EH (cell line): ENCODE measurements at regions not wholly inside any gene's neighbourhood (a gene's known extent, or its start where the extent isn't known, plus 50 kb on each side); places are given as distances from the start of the nearest gene placed in this dataset.
"Not testable (repeated sequence)": the region's sequence is repeated elsewhere in the genome, so short reads cannot be mapped to it uniquely, and the experiment has no call there.

Experiments
- DNase-seq: peaks from one replicate; pipeline ENCODE4 v3.0.0-alpha.2; 2015; ENCODE audit warnings: low read depth

- no peak for DNase-seq
These were observed 54.9 kb upstream of the ZBTB18 start for GRCh38 chr1:243996223-243996622.

DNA sequence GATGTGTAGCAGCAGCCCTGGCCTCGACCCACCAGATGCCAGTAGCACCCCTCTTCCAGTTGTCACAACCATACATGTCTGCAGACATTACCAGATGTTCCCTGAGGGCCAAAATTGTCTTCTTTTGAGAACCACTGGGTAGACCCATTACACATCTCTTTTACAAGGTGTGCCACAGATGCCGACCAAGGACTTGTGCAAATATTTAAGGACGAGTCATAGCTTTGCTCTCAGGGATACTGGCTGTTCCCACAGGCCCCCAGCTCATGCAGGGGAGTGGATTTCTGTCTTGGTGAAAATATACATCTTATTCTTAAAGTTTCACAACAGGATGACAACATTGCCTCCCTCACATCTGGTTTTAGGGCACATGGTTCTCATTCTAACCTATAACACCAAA lies 59.4 kb upstream of the ZBTB18 start:
- DNase-seq, result no peak

GRCh38 chr1:243984788-243985187 lies 66.3 kb upstream of the ZBTB18 start:
- no peak for DNase-seq

- no peak for DNase-seq
These were observed 68.5 kb upstream of the ZBTB18 start for GRCh38 chr1:243982447-243983018.

GRCh38 chr1:243980471-243980870 lies 70.6 kb upstream of the ZBTB18 start:
- DNase-seq, result no peak

DNA sequence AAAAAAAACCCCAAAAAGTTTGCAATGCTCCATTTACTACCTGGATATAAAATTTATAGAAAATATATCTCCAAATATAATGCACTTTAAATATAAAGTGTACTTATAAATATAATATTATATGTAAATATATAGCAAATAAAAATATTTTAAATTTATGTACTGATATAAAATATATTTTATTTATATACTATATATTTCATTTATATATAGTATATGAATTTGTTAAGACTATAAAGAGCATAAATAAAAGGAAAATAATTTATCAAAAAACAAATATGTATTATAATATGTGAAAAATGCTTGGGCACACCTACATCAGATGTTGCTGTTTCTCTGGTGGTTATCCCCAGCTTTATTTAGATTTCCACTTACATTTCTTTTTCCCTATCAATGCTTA lies 71.0 kb upstream of the ZBTB18 start:
- no peak for DNase-seq

GRCh38 chr1:243979396-243979795 lies 71.7 kb upstream of the ZBTB18 start:
- no peak for DNase-seq

- peak; percentile 60 for DNase-seq
These were observed 74.0 kb upstream of the ZBTB18 start for GRCh38 chr1:243977094-243977493.

DNA sequence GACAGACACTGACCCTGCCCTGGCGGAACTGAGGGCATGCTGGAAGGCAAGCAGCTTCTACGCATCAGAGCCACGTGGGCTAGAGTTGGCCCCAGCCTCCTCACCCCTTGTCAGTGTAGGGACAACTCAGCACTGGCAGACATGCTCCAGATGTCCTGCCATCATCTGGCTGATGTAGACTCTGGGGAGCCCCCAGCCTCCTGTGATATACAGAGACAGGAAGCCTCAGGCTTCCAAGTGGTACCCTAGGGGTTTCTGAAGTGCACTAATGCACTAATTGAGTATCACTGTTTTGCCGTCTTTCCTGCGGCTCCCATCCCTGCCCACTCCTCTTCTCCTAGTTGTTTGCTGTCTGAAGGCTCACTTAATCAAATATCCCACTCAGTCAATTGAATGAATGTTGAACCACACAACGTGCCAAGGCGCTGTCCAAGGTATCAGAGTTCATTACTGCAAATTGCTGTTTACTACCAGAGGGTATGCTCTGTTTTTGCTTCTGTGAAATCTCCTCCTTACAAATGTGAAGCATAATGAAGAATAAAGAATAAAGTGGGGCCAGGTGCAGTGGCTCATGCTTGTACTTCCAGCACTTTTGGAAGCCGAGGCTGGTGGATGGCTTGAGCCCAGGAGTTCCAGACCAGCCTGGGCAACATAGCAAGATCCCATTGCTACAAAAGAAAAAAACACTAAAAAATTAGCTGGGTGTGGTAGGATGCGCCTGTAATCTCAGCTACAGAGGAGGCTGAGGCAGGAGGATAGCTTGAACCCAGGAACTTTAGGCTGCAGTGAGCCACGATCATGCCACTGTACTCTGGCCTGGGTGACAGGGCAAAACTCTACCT lies 76.4 kb upstream of the ZBTB18 start:
- peak; percentile 60 for DNase-seq

DNA sequence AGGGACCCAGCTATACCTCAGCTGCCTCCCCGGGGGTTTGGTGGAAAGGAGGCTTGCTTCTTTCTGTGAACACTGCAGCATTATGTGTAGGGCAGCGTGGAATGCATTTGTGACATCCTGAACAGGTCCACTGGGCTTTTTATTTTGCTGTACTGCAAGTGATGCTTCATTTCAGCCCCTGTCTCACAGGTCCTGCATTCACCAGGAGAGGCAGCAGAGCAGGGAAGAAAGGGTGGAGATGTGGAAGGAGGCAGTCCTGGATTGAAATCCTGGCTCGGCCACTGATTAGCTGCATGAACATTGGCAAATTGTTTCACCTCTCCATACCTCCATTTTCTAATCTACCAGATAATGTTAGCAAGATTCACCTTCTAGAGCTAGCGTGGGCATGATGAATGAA lies 77.9 kb upstream of the ZBTB18 start:
- DNase-seq, result no peak

DNA sequence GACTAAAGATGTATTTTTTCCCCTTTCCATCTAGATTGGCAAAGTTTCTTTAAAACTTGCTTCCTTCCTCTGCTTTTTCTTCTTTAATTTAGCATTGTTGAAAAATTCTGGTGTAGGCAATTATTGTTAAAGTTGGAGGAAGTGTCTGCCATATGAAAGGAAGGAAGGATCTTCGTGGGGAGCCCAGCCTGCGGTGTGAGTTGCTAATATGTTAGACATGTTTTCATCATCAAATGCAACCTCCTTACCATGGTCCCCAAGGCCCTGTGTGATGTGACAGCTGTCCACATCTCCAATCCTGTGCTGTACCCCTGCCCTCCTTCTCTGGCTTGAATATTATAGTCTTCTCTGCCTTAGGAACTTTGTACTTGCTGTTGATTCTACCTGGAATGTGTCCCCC lies 81.0 kb upstream of the ZBTB18 start:
- no peak for DNase-seq

- peak; percentile 73 for DNase-seq
These were observed 82.7 kb upstream of the ZBTB18 start for GRCh38 chr1:243968413-243968812.

DNA sequence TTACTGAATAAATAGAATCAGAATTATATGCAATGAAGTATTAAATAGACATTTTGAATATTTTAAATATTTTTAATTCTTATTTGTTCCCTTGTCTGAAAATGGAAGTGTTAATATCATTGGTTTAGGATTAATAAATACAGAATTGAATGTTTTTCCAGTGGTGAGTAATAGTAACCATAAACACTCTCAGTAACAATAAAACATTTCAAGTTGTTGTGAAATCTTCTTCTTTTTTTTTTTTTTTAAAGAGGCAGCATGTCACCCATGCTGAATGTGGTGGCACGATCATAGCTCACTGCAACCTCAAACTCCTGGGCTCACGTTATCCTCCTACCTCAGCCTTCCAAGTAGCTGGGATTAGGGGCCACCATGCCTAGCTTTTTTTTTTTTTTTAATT lies 86.2 kb upstream of the ZBTB18 start:
- DNase-seq, result peak; percentile 15

GRCh38 chr1:243963571-243963970 lies 87.5 kb upstream of the ZBTB18 start:
- DNase-seq, result no peak

DNA sequence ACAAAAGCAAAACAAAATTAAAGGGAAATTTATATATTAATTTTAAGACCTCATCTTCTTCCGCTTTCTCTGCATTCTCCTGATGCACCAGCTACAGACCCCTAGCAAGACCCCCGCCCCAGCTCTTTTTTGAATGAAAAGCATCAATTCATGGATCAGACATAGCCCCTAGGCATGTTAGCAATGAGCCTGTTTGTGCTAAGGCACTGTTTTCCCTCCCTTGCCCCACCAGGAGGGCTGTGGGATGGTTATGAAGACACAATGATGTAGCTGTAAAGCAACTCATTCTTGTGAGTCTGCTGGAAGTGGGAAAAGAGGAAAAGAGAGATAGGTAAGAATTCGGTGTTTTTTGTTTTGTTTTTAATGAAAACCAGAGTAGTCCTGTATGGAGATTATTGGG lies 88.5 kb upstream of the ZBTB18 start:
- DNase-seq, result no peak

DNA sequence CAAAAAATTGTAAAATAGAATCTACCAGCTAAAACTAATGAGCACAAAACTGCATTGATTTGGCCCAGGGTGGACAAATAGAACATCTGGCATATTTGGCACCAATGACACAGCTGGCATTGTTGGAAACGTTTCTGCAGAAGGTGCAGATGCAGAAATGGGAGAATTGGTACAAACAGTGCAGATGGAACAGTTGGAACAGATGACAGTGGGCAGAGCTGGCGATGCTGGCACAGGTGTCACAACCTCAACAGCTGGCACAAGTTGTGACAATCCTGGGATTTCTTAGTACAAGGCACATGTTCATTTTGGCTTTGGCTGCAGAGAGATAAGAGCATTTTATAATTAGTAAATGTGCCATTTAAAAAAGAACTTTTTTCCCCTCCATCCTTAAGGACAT lies 91.1 kb upstream of the ZBTB18 start:
- DNase-seq, result no peak

DNA sequence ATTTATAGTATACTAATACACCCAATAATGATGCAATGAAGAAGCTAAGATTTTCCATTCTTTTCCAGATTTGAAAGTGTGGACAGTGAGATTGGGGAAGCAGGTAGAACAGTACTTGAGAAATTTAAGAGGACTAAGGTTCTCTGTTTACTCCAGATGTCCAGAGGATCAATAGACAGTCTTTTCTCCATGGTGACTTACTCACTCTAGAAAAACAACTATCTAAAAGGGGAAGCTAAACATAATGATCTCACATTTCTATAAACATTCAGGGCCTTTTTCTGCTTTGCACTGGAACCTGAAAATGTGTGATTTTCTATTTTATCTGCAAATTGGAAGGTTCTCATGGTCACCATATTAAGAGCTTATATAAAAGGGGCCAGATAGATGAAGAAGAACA lies 93.9 kb upstream of the ZBTB18 start:
- no peak for DNase-seq

- peak; percentile 67 for DNase-seq
These were observed 94.6 kb upstream of the ZBTB18 start for GRCh38 chr1:243956450-243956849.

GRCh38 chr1:243951207-243951606 lies 99.9 kb upstream of the ZBTB18 start:
- DNase-seq, result not testable (repeated sequence)

- DNase-seq, result peak; percentile 93
These were observed 100.1 kb upstream of the AKT3 start for GRCh38 chr1:243950166-243950565.

DNA sequence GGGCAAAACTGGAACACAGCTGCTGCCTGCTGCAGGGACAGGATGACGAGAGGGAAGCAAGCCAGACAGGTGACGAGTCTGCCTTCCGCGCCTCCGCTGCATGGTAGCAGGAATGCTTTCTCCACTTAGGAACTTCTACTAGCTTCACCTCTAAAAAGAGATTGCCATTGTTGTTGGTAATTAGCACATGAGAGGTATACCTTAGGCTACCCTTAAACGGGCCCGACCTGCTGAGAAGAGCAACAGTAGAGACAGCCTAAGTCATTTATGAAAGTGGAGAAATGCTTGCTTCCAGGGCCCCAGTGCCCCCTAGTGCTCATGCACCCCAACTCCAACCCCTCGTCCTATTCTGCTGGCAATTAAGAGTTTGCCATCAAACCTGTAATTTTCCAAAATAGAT lies 96.9 kb upstream of the AKT3 start:
- DNase-seq, result peak; percentile 41

DNA sequence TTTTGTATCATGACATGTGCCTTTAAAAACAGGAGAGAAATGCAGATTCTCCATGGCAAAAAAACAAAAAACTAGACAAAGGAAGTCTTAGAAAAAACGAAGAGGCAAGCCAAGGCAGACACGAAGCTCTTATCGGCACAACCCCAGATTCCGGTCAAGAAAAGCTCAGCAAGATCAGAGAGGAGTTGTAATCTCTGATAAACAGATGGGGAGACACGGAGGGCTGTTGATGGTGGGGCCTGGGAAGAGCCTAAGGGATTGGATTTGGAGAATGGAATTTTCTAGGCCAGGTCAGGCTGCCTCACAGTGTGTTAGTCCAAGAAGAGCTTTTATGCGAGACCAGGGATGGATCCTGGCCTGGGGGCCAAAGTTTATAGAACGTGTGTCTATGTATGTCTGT lies 96.2 kb upstream of the AKT3 start:
- no peak for DNase-seq

GRCh38 chr1:243945727-243946126 lies 95.7 kb upstream of the AKT3 start:
- DNase-seq, result no peak
